HepG2 (cell line): ENCODE measurements at regions not wholly inside any gene's neighbourhood (a gene's known extent, or its start where the extent isn't known, plus 50 kb on each side); places are given as distances from the start of the nearest gene placed in this dataset.

Experiments used
- CREB3 ChIP-seq: sonication (generic); formaldehyde crosslinking; IDR thresholded peaks from 2 replicates; pipeline ENCODE4 v1.5.0; 2020; ENCODE audit warnings: missing genetic modification reagents
- GPN1 ChIP-seq: sonication (generic); formaldehyde crosslinking; IDR thresholded peaks from 2 replicates; pipeline ENCODE4 v1.5.1; 2020; ENCODE audit warnings: missing genetic modification reagents, borderline replicate concordance
- RFX3 ChIP-seq: IDR thresholded peaks from 2 replicates; pipeline ENCODE4 v1.6.1; 2016; ENCODE audit warnings: missing biosample characterization, missing genetic modification reagents
- TF ChIP-seq, protein P1 (sequence below), 2 experiments: fragments of 450-650 bp in 1 of 2; sonication (generic) in 1 of 2; formaldehyde crosslinking; IDR thresholded peaks; 2 replicates each; pipeline versions ENCODE4 v1.5.0 to v1.8.0; 2020 to 2022; ENCODE audit warnings: mild to moderate bottlenecking in 1 of 2, missing genetic modification reagents in 1 of 2
- TF ChIP-seq, protein P2 (sequence below): sonication (generic); formaldehyde crosslinking; IDR thresholded peaks from 2 replicates; pipeline ENCODE4 v1.8.0; 2022; ENCODE audit warnings: mild to moderate bottlenecking, missing genetic modification reagents
- TF ChIP-seq, protein P3 (sequence below): sonication (generic); formaldehyde crosslinking; IDR thresholded peaks from 2 replicates; pipeline ENCODE4 v1.5.0; 2020; ENCODE audit warnings: mild to moderate bottlenecking, missing genetic modification reagents, borderline replicate concordance

- TF ChIP-seq, protein P1, sequence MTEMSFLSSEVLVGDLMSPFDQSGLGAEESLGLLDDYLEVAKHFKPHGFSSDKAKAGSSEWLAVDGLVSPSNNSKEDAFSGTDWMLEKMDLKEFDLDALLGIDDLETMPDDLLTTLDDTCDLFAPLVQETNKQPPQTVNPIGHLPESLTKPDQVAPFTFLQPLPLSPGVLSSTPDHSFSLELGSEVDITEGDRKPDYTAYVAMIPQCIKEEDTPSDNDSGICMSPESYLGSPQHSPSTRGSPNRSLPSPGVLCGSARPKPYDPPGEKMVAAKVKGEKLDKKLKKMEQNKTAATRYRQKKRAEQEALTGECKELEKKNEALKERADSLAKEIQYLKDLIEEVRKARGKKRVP (CRISPR knock-in tag; IDR thresholded peaks at IDR 0.05) = no peak
- no peak for TF ChIP-seq RFX3 (CRISPR knock-in tag)
- TF ChIP-seq, protein P2, sequence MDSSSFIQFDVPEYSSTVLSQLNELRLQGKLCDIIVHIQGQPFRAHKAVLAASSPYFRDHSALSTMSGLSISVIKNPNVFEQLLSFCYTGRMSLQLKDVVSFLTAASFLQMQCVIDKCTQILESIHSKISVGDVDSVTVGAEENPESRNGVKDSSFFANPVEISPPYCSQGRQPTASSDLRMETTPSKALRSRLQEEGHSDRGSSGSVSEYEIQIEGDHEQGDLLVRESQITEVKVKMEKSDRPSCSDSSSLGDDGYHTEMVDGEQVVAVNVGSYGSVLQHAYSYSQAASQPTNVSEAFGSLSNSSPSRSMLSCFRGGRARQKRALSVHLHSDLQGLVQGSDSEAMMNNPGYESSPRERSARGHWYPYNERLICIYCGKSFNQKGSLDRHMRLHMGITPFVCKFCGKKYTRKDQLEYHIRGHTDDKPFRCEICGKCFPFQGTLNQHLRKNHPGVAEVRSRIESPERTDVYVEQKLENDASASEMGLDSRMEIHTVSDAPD (CRISPR knock-in tag) = no peak
- TF ChIP-seq CREB3 (CRISPR knock-in tag) = no peak
- no peak for TF ChIP-seq GPN1 (CRISPR knock-in tag)
- TF ChIP-seq, protein P3, sequence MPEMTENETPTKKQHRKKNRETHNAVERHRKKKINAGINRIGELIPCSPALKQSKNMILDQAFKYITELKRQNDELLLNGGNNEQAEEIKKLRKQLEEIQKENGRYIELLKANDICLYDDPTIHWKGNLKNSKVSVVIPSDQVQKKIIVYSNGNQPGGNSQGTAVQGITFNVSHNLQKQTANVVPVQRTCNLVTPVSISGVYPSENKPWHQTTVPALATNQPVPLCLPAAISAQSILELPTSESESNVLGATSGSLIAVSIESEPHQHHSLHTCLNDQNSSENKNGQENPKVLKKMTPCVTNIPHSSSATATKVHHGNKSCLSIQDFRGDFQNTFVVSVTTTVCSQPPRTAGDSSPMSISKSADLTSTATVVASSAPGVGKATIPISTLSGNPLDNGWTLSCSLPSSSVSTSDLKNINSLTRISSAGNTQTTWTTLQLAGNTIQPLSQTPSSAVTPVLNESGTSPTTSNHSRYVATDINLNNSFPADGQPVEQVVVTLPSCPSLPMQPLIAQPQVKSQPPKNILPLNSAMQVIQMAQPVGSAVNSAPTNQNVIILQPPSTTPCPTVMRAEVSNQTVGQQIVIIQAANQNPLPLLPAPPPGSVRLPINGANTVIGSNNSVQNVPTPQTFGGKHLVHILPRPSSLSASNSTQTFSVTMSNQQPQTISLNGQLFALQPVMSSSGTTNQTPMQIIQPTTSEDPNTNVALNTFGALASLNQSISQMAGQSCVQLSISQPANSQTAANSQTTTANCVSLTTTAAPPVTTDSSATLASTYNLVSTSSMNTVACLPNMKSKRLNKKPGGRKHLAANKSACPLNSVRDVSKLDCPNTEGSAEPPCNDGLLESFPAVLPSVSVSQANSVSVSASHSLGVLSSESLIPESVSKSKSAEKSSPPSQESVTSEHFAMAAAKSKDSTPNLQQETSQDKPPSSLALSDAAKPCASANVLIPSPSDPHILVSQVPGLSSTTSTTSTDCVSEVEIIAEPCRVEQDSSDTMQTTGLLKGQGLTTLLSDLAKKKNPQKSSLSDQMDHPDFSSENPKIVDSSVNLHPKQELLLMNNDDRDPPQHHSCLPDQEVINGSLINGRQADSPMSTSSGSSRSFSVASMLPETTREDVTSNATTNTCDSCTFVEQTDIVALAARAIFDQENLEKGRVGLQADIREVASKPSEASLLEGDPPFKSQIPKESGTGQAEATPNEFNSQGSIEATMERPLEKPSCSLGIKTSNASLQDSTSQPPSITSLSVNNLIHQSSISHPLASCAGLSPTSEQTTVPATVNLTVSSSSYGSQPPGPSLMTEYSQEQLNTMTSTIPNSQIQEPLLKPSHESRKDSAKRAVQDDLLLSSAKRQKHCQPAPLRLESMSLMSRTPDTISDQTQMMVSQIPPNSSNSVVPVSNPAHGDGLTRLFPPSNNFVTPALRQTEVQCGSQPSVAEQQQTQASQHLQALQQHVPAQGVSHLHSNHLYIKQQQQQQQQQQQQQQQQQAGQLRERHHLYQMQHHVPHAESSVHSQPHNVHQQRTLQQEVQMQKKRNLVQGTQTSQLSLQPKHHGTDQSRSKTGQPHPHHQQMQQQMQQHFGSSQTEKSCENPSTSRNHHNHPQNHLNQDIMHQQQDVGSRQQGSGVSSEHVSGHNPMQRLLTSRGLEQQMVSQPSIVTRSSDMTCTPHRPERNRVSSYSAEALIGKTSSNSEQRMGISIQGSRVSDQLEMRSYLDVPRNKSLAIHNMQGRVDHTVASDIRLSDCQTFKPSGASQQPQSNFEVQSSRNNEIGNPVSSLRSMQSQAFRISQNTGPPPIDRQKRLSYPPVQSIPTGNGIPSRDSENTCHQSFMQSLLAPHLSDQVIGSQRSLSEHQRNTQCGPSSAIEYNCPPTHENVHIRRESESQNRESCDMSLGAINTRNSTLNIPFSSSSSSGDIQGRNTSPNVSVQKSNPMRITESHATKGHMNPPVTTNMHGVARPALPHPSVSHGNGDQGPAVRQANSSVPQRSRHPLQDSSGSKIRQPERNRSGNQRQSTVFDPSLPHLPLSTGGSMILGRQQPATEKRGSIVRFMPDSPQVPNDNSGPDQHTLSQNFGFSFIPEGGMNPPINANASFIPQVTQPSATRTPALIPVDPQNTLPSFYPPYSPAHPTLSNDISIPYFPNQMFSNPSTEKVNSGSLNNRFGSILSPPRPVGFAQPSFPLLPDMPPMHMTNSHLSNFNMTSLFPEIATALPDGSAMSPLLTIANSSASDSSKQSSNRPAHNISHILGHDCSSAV (CRISPR knock-in tag) = no peak
These were observed 110.4 kb upstream of the PHACTR3 start (continued) for GRCh38 chr20:59493926-59494325.
